ENCODE measurements at regions not wholly inside any gene's neighbourhood (a gene's known extent, or its start where the extent isn't known, plus 50 kb on each side); places are given as distances from the start of the nearest gene placed in this dataset.

- Histone ChIP-seq H3K27ac (peak overlapping the region; percentile 32), H3K9me3 (ENCODE audit: low read depth) (no peaks in the 10 kb centered on the region), H3K27me3 (no peaks in the 10 kb centered on the region), H3K79me2 (no peaks in the 10 kb centered on the region), H3K4me3 (no peak overlapping the region), H3K4me1 (ENCODE audit: insufficient read depth) (peaks cover 17% of the 10 kb centered on the region), H4K20me1 (ENCODE audit: insufficient read depth, poor library complexity, severe bottlenecking) (no peaks in the 10 kb centered on the region), H3K36me3 (replicated peaks; ENCODE audit: insufficient read depth, low read depth) (no peaks in the 10 kb centered on the region), H2AFZ (no peak overlapping the region), H3K9me2 (replicated peaks; ENCODE audit: insufficient read depth) (no peaks in the 10 kb centered on the region), H3K4me2 (no peak overlapping the region)
- 56% methylated on average over 4 of the region's 4 CpGs for WGBS (ENCODE audit: low lambda C conversion rate, missing lambda C conversion rate)
- DNase-seq (ENCODE audit: low spot score), result no peak
- no peak for TF ChIP-seq EZH2 (IDR thresholded peaks at IDR 0.05; ENCODE audit: borderline replicate concordance)
Observed at GRCh38 chr15:81752974-81753373, 292.8 kb downstream of the MEX3B start.

GRCh38 chr15:81752546-81752942, 293.3 kb downstream of the MEX3B start:
- peak; percentile 74 for DNase-seq (ENCODE audit: low spot score)
- Histone ChIP-seq H3K79me2 (no peaks in the 10 kb centered on the region), H3K9me2 (replicated peaks; ENCODE audit: insufficient read depth) (no peaks in the 10 kb centered on the region), H3K27ac (peak overlapping the region; percentile 32), H3K4me2 (no peak overlapping the region), H3K27me3 (no peaks in the 10 kb centered on the region), H3K4me3 (no peak overlapping the region), H4K20me1 (ENCODE audit: insufficient read depth, poor library complexity, severe bottlenecking) (no peaks in the 10 kb centered on the region), H2AFZ (no peak overlapping the region), H3K9me3 (ENCODE audit: low read depth) (no peaks in the 10 kb centered on the region), H3K4me1 (ENCODE audit: insufficient read depth) (peaks cover 17% of the 10 kb centered on the region), H3K36me3 (replicated peaks; ENCODE audit: insufficient read depth, low read depth) (no peaks in the 10 kb centered on the region)
- TF ChIP-seq EZH2 (IDR thresholded peaks at IDR 0.05; ENCODE audit: borderline replicate concordance) (no peak), EZH2phosphoT487 (IDR thresholded peaks at IDR 0.05; ENCODE audit: low read depth, severe bottlenecking, unreplicated experiment) (no peak), CTCF (IDR thresholded peaks at IDR 0.05; ENCODE audit: poor library complexity) (no peak)
- 41% methylated on average over 3 of the region's 3 CpGs for WGBS (ENCODE audit: low lambda C conversion rate, missing lambda C conversion rate)

- Histone ChIP-seq H3K9me2 (replicated peaks; ENCODE audit: insufficient read depth) (no peaks in the 10 kb centered on the region), H3K9me3 (ENCODE audit: low read depth) (no peaks in the 10 kb centered on the region), H3K79me2 (no peaks in the 10 kb centered on the region), H3K4me1 (ENCODE audit: insufficient read depth) (peaks cover 17% of the 10 kb centered on the region), H3K4me3 (no peak overlapping the region), H3K27me3 (no peaks in the 10 kb centered on the region), H3K36me3 (replicated peaks; ENCODE audit: insufficient read depth, low read depth) (no peaks in the 10 kb centered on the region), H3K27ac (peak overlapping the region; percentile 1), H3K4me2 (no peak overlapping the region), H2AFZ (no peak overlapping the region), H4K20me1 (ENCODE audit: insufficient read depth, poor library complexity, severe bottlenecking) (no peaks in the 10 kb centered on the region)
- 82% methylated on average over 6 of the region's 6 CpGs for WGBS (ENCODE audit: low lambda C conversion rate, missing lambda C conversion rate)
- no peak for DNase-seq (ENCODE audit: low spot score)
- no peak for TF ChIP-seq EZH2phosphoT487 (IDR thresholded peaks at IDR 0.05; ENCODE audit: low read depth, severe bottlenecking, unreplicated experiment)
- no peak for TF ChIP-seq EZH2 (IDR thresholded peaks at IDR 0.05; ENCODE audit: borderline replicate concordance)
- TF ChIP-seq CTCF (IDR thresholded peaks at IDR 0.05; ENCODE audit: poor library complexity), result no peak
Observed at GRCh38 chr15:81751816-81752545, 293.8 kb downstream of the MEX3B start.

GRCh38 chr15:81751256-81751655, 294.6 kb downstream of the MEX3B start:
- no peak overlapping the region for H3K27ac ChIP-seq
- H3K36me3 ChIP-seq (replicated peaks; ENCODE audit: insufficient read depth, low read depth), result no peaks in the 10 kb centered on the region
- no peak overlapping the region for H3K4me3 ChIP-seq
- no peaks in the 10 kb centered on the region for H3K9me3 ChIP-seq (ENCODE audit: low read depth)
- H3K9me2 ChIP-seq (replicated peaks; ENCODE audit: insufficient read depth), result no peaks in the 10 kb centered on the region
- no peak overlapping the region for H2AFZ ChIP-seq
- no peak for TF ChIP-seq EZH2phosphoT487 (IDR thresholded peaks at IDR 0.05; ENCODE audit: low read depth, severe bottlenecking, unreplicated experiment)
- no peak for TF ChIP-seq EZH2 (IDR thresholded peaks at IDR 0.05; ENCODE audit: borderline replicate concordance)
- TF ChIP-seq CTCF (IDR thresholded peaks at IDR 0.05; ENCODE audit: poor library complexity), result no peak
- no peaks in the 10 kb centered on the region for H3K79me2 ChIP-seq
- H4K20me1 ChIP-seq (ENCODE audit: insufficient read depth, poor library complexity, severe bottlenecking), result no peaks in the 10 kb centered on the region
- peaks cover 17% of the 10 kb centered on the region for H3K4me1 ChIP-seq (ENCODE audit: insufficient read depth)
- H3K27me3 ChIP-seq, result no peaks in the 10 kb centered on the region
- no peak for DNase-seq (ENCODE audit: low spot score)
- 90% methylated on average over 7 of the region's 7 CpGs for WGBS (ENCODE audit: low lambda C conversion rate, missing lambda C conversion rate)
- H3K4me2 ChIP-seq, result no peak overlapping the region

All from hepatocyte (in vitro differentiated cells).